HCT116 (cell line): ENCODE measurements at regions not wholly inside any gene's neighbourhood (a gene's known extent, or its start where the extent isn't known, plus 50 kb on each side); places are given as distances from the start of the nearest gene placed in this dataset.

Source experiments
- ATAC-seq: fragments of 200-7000 bp; cut with Tn5 transposase; 2 replicates; pipeline ENCODE4 v1.9.1; 2020; ENCODE audit warnings: mild to moderate bottlenecking, moderate library complexity
- BruUV-seq: library from RNA; stranded (reverse); fragments of 400-500 nt; replicated peaks from 2 replicates; lab custom pipeline; 2021; lab: Mats Ljungman, UMichigan
- CTCF ChIA-PET: fragments of 300-600 bp; sonication (Branson Sonifier 250); formaldehyde crosslinking; loops from one replicate; lab custom pipeline; 2021; ENCODE audit warnings: antibody characterized with exemption; lab: Charles Lee
- POLR2A ChIA-PET: fragments of 300-600, 350-600 bp; sonication (Branson Sonifier 250); formaldehyde crosslinking; loops from one replicate; lab custom pipeline; 2021; ENCODE audit warnings: antibody characterized with exemption; lab: Charles Lee
- RAD21 ChIA-PET, 2 experiments: fragments of 300-600 bp; sonication (Branson Sonifier 250); formaldehyde crosslinking; loops; one replicate each; lab custom pipeline; 2023; ENCODE audit warnings: low total read pairs in 2 of 2; ENCODE audit not compliant: uncharacterized antibody in 2 of 2, unreplicated experiment in 2 of 2, low non-redundant PET in 1 of 2; lab: Charles Lee
- DNase-seq: peaks from one replicate; pipeline ENCODE4 v3.0.0-alpha.2; 2010; ENCODE audit warnings: low read depth, low spot score
- H2AFZ ChIP-seq: fragments of 200-600 bp; shearing (Covaris generic), sonication (generic); 2 replicates; pipeline ENCODE4 v1.6.1; 2017; ENCODE audit warnings: low read depth, mixed run types, mixed read lengths, antibody characterized with exemption, low read length; ENCODE audit not compliant: poor library complexity, severe bottlenecking
- H3K27ac ChIP-seq: 2 replicates; pipeline ENCODE4 v1.5.1; 2012; ENCODE audit warnings: low read depth, low read length
- H3K27me3 ChIP-seq: fragments of 200-600 bp; sonication (generic); 2 replicates; pipeline ENCODE4 v1.6.1; 2016; ENCODE audit warnings: mixed run types, low read length, mixed read lengths; ENCODE audit not compliant: insufficient read depth
- H3K36me3 ChIP-seq, 2 experiments: fragments of 200-500 bp in 1 of 2; fragments of 200-600 bp in 1 of 2; sonication (Bioruptor generic) in 1 of 2; sonication (generic) in 1 of 2; 2 replicates each; pipeline versions ENCODE4 v1.5.1 to v1.6.1; 2014 to 2016; ENCODE audit warnings: low read length in 2 of 2, inconsistent platforms in 1 of 2, mixed read lengths in 1 of 2, mixed run types in 1 of 2; ENCODE audit not compliant: insufficient read depth in 2 of 2, control insufficient read depth in 1 of 2
- H3K4me1 ChIP-seq, 2 experiments: fragments of 200-600 bp in 1 of 2; sonication (generic) in 1 of 2; 2 replicates each; pipeline versions ENCODE4 v1.5.1 to v1.6.1; 2012 to 2017; ENCODE audit warnings: low read length in 2 of 2, inconsistent platforms in 1 of 2, mild to moderate bottlenecking in 1 of 2, mixed read lengths in 1 of 2, mixed run types in 1 of 2, moderate library complexity in 1 of 2; ENCODE audit not compliant: insufficient read depth in 2 of 2, control insufficient read depth in 1 of 2
- H3K4me2 ChIP-seq: fragments of 200-600 bp; sonication (generic); 2 replicates; pipeline ENCODE4 v1.6.1; 2017; ENCODE audit warnings: mixed run types, low read length, mixed read lengths
- H3K4me3 ChIP-seq, 2 experiments: fragments of 200-600 bp in 1 of 2; sonication (generic) in 1 of 2; replicated peaks in 1 of 2; 2 replicates each; pipeline ENCODE4 v1.5.1; 2011 to 2016; ENCODE audit warnings: low read length in 2 of 2, control low read depth in 1 of 2, low read depth in 1 of 2, mild to moderate bottlenecking in 1 of 2, mixed read lengths in 1 of 2, mixed run types in 1 of 2
- H3K79me2 ChIP-seq: fragments of 200-600 bp; sonication (generic); 2 replicates; pipeline ENCODE4 v1.6.1; 2017; ENCODE audit warnings: mild to moderate bottlenecking, mixed run types, low read length, moderate library complexity, mixed read lengths; ENCODE audit not compliant: insufficient read depth
- H3K9ac ChIP-seq: fragments of 200-600 bp; sonication (generic); 2 replicates; pipeline ENCODE4 v1.6.1; 2016; ENCODE audit warnings: low read length, mixed read lengths
- H3K9me2 ChIP-seq: fragments of 200-600 bp; sonication (generic), shearing (Covaris generic); 2 replicates; pipeline ENCODE4 v1.6.1; 2017; ENCODE audit warnings: mixed run types, mild to moderate bottlenecking, moderate library complexity; ENCODE audit not compliant: insufficient read depth
- H3K9me3 ChIP-seq, 2 experiments: fragments of 200-500 bp in 1 of 2; fragments of 200-600 bp in 1 of 2; sonication (Bioruptor generic) in 1 of 2; sonication (generic) in 1 of 2; 2 replicates each; pipeline ENCODE4 v1.6.1; 2014 to 2017; ENCODE audit warnings: low read length in 2 of 2, mixed read lengths in 2 of 2, inconsistent platforms in 1 of 2, low read depth in 1 of 2, mild to moderate bottlenecking in 1 of 2, mixed run types in 1 of 2, moderate library complexity in 1 of 2; ENCODE audit not compliant: control insufficient read depth in 1 of 2, insufficient read depth in 1 of 2
- H4K20me1 ChIP-seq: fragments of 200-600 bp; sonication (generic), shearing (Covaris generic); 2 replicates; pipeline ENCODE4 v1.6.1; 2017; ENCODE audit warnings: mixed run types, mild to moderate bottlenecking, moderate library complexity; ENCODE audit not compliant: insufficient read depth
- CTCF ChIP-seq, 3 experiments: fragments of 200-600 bp in 1 of 3; sonication (generic) in 1 of 3; IDR thresholded peaks in 2 of 3; conservative IDR thresholded peaks in 1 of 3; 2 replicates each; pipeline ENCODE4 v1.5.1; 2012 to 2017; ENCODE audit warnings: low read depth in 2 of 3, low read length in 2 of 3, antibody characterized with exemption in 1 of 3, borderline replicate concordance in 1 of 3, control low read depth in 1 of 3, mild to moderate bottlenecking in 1 of 3, mixed read lengths in 1 of 3, mixed run types in 1 of 3, moderate library complexity in 1 of 3; ENCODE audit not compliant: insufficient read depth in 1 of 3
- ELF1 ChIP-seq: IDR thresholded peaks from 2 replicates; pipeline ENCODE4 v1.6.1; 2012; ENCODE audit warnings: low read depth, borderline replicate concordance
- EZH2phosphoT487 ChIP-seq: fragments of 200-600 bp; IDR thresholded peaks from 2 replicates; pipeline ENCODE4 v1.6.1; 2018; ENCODE audit warnings: antibody characterized with exemption, borderline replicate concordance
- FOSL1 ChIP-seq: IDR thresholded peaks from 2 replicates; pipeline ENCODE4 v1.6.1; 2012; ENCODE audit warnings: low read depth
- JUND ChIP-seq: IDR thresholded peaks from 2 replicates; pipeline ENCODE4 v1.6.1; 2012
- RAD21 ChIP-seq: IDR thresholded peaks from 2 replicates; pipeline ENCODE4 v1.6.1; 2012; ENCODE audit warnings: low read depth, mild to moderate bottlenecking
- SP1 ChIP-seq: IDR thresholded peaks from 2 replicates; pipeline ENCODE4 v1.6.1; 2012; ENCODE audit warnings: low read depth
- SRF ChIP-seq: IDR thresholded peaks from 2 replicates; pipeline ENCODE4 v1.6.1; 2012; ENCODE audit warnings: low read depth
- TCF7L2 ChIP-seq: IDR thresholded peaks from 2 replicates; pipeline ENCODE4 v1.7.0; 2011; ENCODE audit warnings: borderline replicate concordance, inconsistent platforms; ENCODE audit not compliant: insufficient read depth, insufficient read length; ENCODE audit errors: extremely low read depth
- ZBTB33 ChIP-seq: IDR thresholded peaks from 2 replicates; pipeline ENCODE4 v1.6.1; 2011; ENCODE audit warnings: mild to moderate bottlenecking, low read length, moderate library complexity; ENCODE audit not compliant: insufficient replicate concordance; ENCODE audit errors: extremely low read depth
- intact Hi-C: fragments of 100-400 bp; cut with micrococcal nuclease; formaldehyde crosslinking; loops from 2 replicates; pipeline ENCODE4 v1.10.0; 2022
- TF ChIP-seq, protein P1 (sequence below): IDR thresholded peaks from 2 replicates; pipeline ENCODE4 v1.6.1; 2012

GRCh38 chr1:114037962-114038816, 58.9 kb downstream of the OLFML3 start:
- CTCF ChIA-PET, result no interaction called here
- no peaks in the 10 kb centered on the region for H3K36me3 ChIP-seq
- no peak for ATAC-seq
- peaks cover 0 to under 1% of the 10 kb centered on the region in 2 experiments; a peak in 2 of 4 replicates for H3K4me1 ChIP-seq
- H4K20me1 ChIP-seq, result no peaks in the 10 kb centered on the region
- H3K27me3 ChIP-seq, result no peaks in the 10 kb centered on the region
- H3K4me3 ChIP-seq, result no peak overlapping the region
- BruUV-seq, result no TSS peak
- RAD21 ChIA-PET, result no interaction called here
- intact Hi-C loops, result no loop called here
- no peak for TF ChIP-seq ZBTB33
- TF ChIP-seq ELF1, result no peak
- TF ChIP-seq FOSL1, result no peak
- TF ChIP-seq CTCF (IDR thresholded peaks at IDR 0.05 in 2 of 3, conservative IDR thresholded peaks at IDR 0.05 in 1 of 3; ENCODE audit: borderline replicate concordance in 1 of 3, insufficient read depth in 1 of 3, low read depth in 2 of 3, low read length in 2 of 3), result no peak
- TF ChIP-seq, protein P1, sequence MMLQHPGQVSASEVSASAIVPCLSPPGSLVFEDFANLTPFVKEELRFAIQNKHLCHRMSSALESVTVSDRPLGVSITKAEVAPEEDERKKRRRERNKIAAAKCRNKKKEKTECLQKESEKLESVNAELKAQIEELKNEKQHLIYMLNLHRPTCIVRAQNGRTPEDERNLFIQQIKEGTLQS, result no peak
- no peak for TF ChIP-seq SP1
- TF ChIP-seq RAD21, result no peak
- no peak for TF ChIP-seq TCF7L2
- TF ChIP-seq JUND, result no peak
- no peak for TF ChIP-seq SRF
- no peak for TF ChIP-seq EZH2phosphoT487
- TF ChIP-seq, all 23 proteins: peak for 0
- DNase-seq, result no peak
- Histone ChIP-seq H3K27ac (no peak overlapping the region), H3K9me2 (no peaks in the 10 kb centered on the region), H3K9me3 (no peaks in the 10 kb centered on the region), H3K9ac (no peak overlapping the region), H3K79me2 (no peaks in the 10 kb centered on the region), H3K4me2 (no peak overlapping the region), H2AFZ (no peak overlapping the region)
- POLR2A ChIA-PET, result no interaction called here
